Prostate gland (tissue), 2 donors: ENCODE measurements at regions not wholly inside any gene's neighbourhood (a gene's known extent, or its start where the extent isn't known, plus 50 kb on each side); places are given as distances from the start of the nearest gene placed in this dataset.

Experiments used
- CTCF ChIP-seq, 4 experiments: fragments of 200-600 bp in 2 of 4; fragments of 450-650 bp in 2 of 4; sonication (generic) in 2 of 4; IDR thresholded peaks; 1 replicate in 3 of 4; 2 replicates in 1 of 4; pipeline ENCODE4 v1.5.1; 2016 to 2019; ENCODE audit warnings: antibody characterized with exemption in 4 of 4, mild to moderate bottlenecking in 2 of 4, moderate library complexity in 2 of 4
- POLR2A ChIP-seq: fragments of 450-650 bp; IDR thresholded peaks from one replicate; pipeline ENCODE4 v1.6.1; 2016; ENCODE audit warnings: antibody characterized with exemption, mild to moderate bottlenecking
- POLR2AphosphoS5 ChIP-seq: sonication (generic); formaldehyde crosslinking; IDR thresholded peaks from one replicate; pipeline ENCODE4 v1.6.1; 2017; ENCODE audit warnings: antibody characterized with exemption

GRCh38 chrX:140149761-140150160 lies 184.4 kb upstream of the CXorf66 start:
- TF ChIP-seq POLR2AphosphoS5 = no peak
- no peak for TF ChIP-seq CTCF (IDR thresholded peaks at IDR 0.05)
- TF ChIP-seq POLR2A = no peak
